ENCODE measurements at regions not wholly inside any gene's neighbourhood (a gene's known extent, or its start where the extent isn't known, plus 50 kb on each side); places are given as distances from the start of the nearest gene placed in this dataset.
"Not testable (repeated sequence)": the region's sequence is repeated elsewhere in the genome, so short reads cannot be mapped to it uniquely, and the experiment has no call there.

GRCh38 chr16:5162801-5163200 lies 65.2 kb upstream of the EEF2KMT start:
- not testable (repeated sequence) for TF ChIP-seq CTCF (IDR thresholded peaks at IDR 0.05 in 4 of 5, conservative IDR thresholded peaks at IDR 0.05 in 1 of 5); POLR2A (IDR thresholded peaks at IDR 0.05)
